ENCODE measurements at regions not wholly inside any gene's neighbourhood (a gene's known extent, or its start where the extent isn't known, plus 50 kb on each side); places are given as distances from the start of the nearest gene placed in this dataset.

GRCh38 chr9:99557816-99558215, 263.9 kb upstream of the NR4A3 start:
- no peaks in the 10 kb centered on the region for H3K36me3 ChIP-seq (ENCODE audit: control insufficient read depth, insufficient read depth, low read length)
- H3K4me1 ChIP-seq (ENCODE audit: control insufficient read depth, insufficient read depth, low read length), result no peaks in the 10 kb centered on the region
- H3K27ac ChIP-seq (ENCODE audit: low read length), result no peak overlapping the region
- H3K27me3 ChIP-seq (ENCODE audit: control insufficient read depth, insufficient read depth, low read length), result no peaks in the 10 kb centered on the region
- no peak overlapping the region for H3K4me3 ChIP-seq (ENCODE audit: low read length)
- H3K9me3 ChIP-seq (ENCODE audit: control insufficient read depth, low read depth, low read length), result no peaks in the 10 kb centered on the region
- DNase-seq, result no peak
- WGBS (ENCODE audit: insufficient coverage, low lambda C conversion rate), result 78% methylated on average over 2 of the region's 2 CpGs

- Histone ChIP-seq H3K9me3 (ENCODE audit: control insufficient read depth, low read depth, low read length) (no peaks in the 10 kb centered on the region), H3K27me3 (ENCODE audit: control insufficient read depth, insufficient read depth, low read length) (no peaks in the 10 kb centered on the region), H3K4me3 (ENCODE audit: low read length) (no peak overlapping the region), H3K4me1 (ENCODE audit: control insufficient read depth, insufficient read depth, low read length) (no peaks in the 10 kb centered on the region), H3K36me3 (ENCODE audit: control insufficient read depth, insufficient read depth, low read length) (no peaks in the 10 kb centered on the region), H3K27ac (ENCODE audit: low read length) (no peak overlapping the region)
- DNase-seq, result no peak
- 86% methylated on average over 1 of the region's 1 CpG for WGBS (ENCODE audit: insufficient coverage, low lambda C conversion rate)
These were observed 261.9 kb upstream of the NR4A3 start for GRCh38 chr9:99559776-99560175.

GRCh38 chr9:99560561-99560960, 261.1 kb upstream of the NR4A3 start:
- no peak for DNase-seq
- no peaks in the 10 kb centered on the region for H3K27me3 ChIP-seq (ENCODE audit: control insufficient read depth, insufficient read depth, low read length)
- no peak overlapping the region for H3K27ac ChIP-seq (ENCODE audit: low read length)
- no peak overlapping the region for H3K4me3 ChIP-seq (ENCODE audit: low read length)
- H3K9me3 ChIP-seq (ENCODE audit: control insufficient read depth, low read depth, low read length), result no peaks in the 10 kb centered on the region
- no peaks in the 10 kb centered on the region for H3K36me3 ChIP-seq (ENCODE audit: control insufficient read depth, insufficient read depth, low read length)
- H3K4me1 ChIP-seq (ENCODE audit: control insufficient read depth, insufficient read depth, low read length), result no peaks in the 10 kb centered on the region

GRCh38 chr9:99561509-99561917, 260.2 kb upstream of the NR4A3 start:
- Histone ChIP-seq H3K4me1 (ENCODE audit: control insufficient read depth, insufficient read depth, low read length) (no peaks in the 10 kb centered on the region), H3K36me3 (ENCODE audit: control insufficient read depth, insufficient read depth, low read length) (no peaks in the 10 kb centered on the region), H3K27ac (ENCODE audit: low read length) (no peak overlapping the region), H3K9me3 (ENCODE audit: control insufficient read depth, low read depth, low read length) (no peaks in the 10 kb centered on the region), H3K4me3 (ENCODE audit: low read length) (no peak overlapping the region), H3K27me3 (ENCODE audit: control insufficient read depth, insufficient read depth, low read length) (no peaks in the 10 kb centered on the region)
- no peak for DNase-seq
- WGBS (ENCODE audit: insufficient coverage, low lambda C conversion rate), result no CpG with 5 or more reads among the region's 2 CpGs

GRCh38 chr9:99561961-99562565, 259.6 kb upstream of the NR4A3 start:
- H3K27me3 ChIP-seq (ENCODE audit: control insufficient read depth, insufficient read depth, low read length), result no peaks in the 10 kb centered on the region
- no peaks in the 10 kb centered on the region for H3K4me1 ChIP-seq (ENCODE audit: control insufficient read depth, insufficient read depth, low read length)
- DNase-seq, result no peak
- no peaks in the 10 kb centered on the region for H3K9me3 ChIP-seq (ENCODE audit: control insufficient read depth, low read depth, low read length)
- WGBS (ENCODE audit: insufficient coverage, low lambda C conversion rate), result 100% methylated on average over 1 of the region's 2 CpGs
- H3K27ac ChIP-seq (ENCODE audit: low read length), result no peak overlapping the region
- no peaks in the 10 kb centered on the region for H3K36me3 ChIP-seq (ENCODE audit: control insufficient read depth, insufficient read depth, low read length)
- H3K4me3 ChIP-seq (ENCODE audit: low read length), result no peak overlapping the region

GRCh38 chr9:99563364-99563763, 258.3 kb upstream of the NR4A3 start:
- Histone ChIP-seq H3K4me1 (ENCODE audit: control insufficient read depth, insufficient read depth, low read length) (no peaks in the 10 kb centered on the region), H3K27me3 (ENCODE audit: control insufficient read depth, insufficient read depth, low read length) (no peaks in the 10 kb centered on the region), H3K27ac (ENCODE audit: low read length) (no peak overlapping the region), H3K36me3 (ENCODE audit: control insufficient read depth, insufficient read depth, low read length) (no peaks in the 10 kb centered on the region), H3K9me3 (ENCODE audit: control insufficient read depth, low read depth, low read length) (no peaks in the 10 kb centered on the region), H3K4me3 (ENCODE audit: low read length) (no peak overlapping the region)
- DNase-seq, result no peak
- 100% methylated on average over 2 of the region's 6 CpGs for WGBS (ENCODE audit: insufficient coverage, low lambda C conversion rate)

- H3K27ac ChIP-seq (ENCODE audit: low read length), result no peak overlapping the region
- no peaks in the 10 kb centered on the region for H3K4me1 ChIP-seq (ENCODE audit: control insufficient read depth, insufficient read depth, low read length)
- no peaks in the 10 kb centered on the region for H3K36me3 ChIP-seq (ENCODE audit: control insufficient read depth, insufficient read depth, low read length)
- no peak overlapping the region for H3K4me3 ChIP-seq (ENCODE audit: low read length)
- no peak for DNase-seq
- 83% methylated on average over 1 of the region's 8 CpGs for WGBS (ENCODE audit: insufficient coverage, low lambda C conversion rate)
- H3K27me3 ChIP-seq (ENCODE audit: control insufficient read depth, insufficient read depth, low read length), result no peaks in the 10 kb centered on the region
- H3K9me3 ChIP-seq (ENCODE audit: control insufficient read depth, low read depth, low read length), result no peaks in the 10 kb centered on the region
These were observed 256.5 kb upstream of the NR4A3 start for GRCh38 chr9:99565203-99565602.

GRCh38 chr9:99567436-99567835, 254.2 kb upstream of the NR4A3 start:
- 79% methylated on average over 2 of the region's 2 CpGs for WGBS (ENCODE audit: insufficient coverage, low lambda C conversion rate)
- Histone ChIP-seq H3K27ac (ENCODE audit: low read length) (no peak overlapping the region), H3K36me3 (ENCODE audit: control insufficient read depth, insufficient read depth, low read length) (no peaks in the 10 kb centered on the region), H3K4me3 (ENCODE audit: low read length) (no peak overlapping the region), H3K4me1 (ENCODE audit: control insufficient read depth, insufficient read depth, low read length) (no peaks in the 10 kb centered on the region), H3K27me3 (ENCODE audit: control insufficient read depth, insufficient read depth, low read length) (no peaks in the 10 kb centered on the region), H3K9me3 (ENCODE audit: control insufficient read depth, low read depth, low read length) (no peaks in the 10 kb centered on the region)
- DNase-seq, result no peak

GRCh38 chr9:99569840-99570239, 251.8 kb upstream of the NR4A3 start:
- H3K27ac ChIP-seq (ENCODE audit: low read length), result no peak overlapping the region
- H3K27me3 ChIP-seq (ENCODE audit: control insufficient read depth, insufficient read depth, low read length), result no peaks in the 10 kb centered on the region
- H3K4me1 ChIP-seq (ENCODE audit: control insufficient read depth, insufficient read depth, low read length), result no peaks in the 10 kb centered on the region
- WGBS (ENCODE audit: insufficient coverage, low lambda C conversion rate), result no CpG with 5 or more reads among the region's 2 CpGs
- H3K36me3 ChIP-seq (ENCODE audit: control insufficient read depth, insufficient read depth, low read length), result no peaks in the 10 kb centered on the region
- H3K9me3 ChIP-seq (ENCODE audit: control insufficient read depth, low read depth, low read length), result no peaks in the 10 kb centered on the region
- H3K4me3 ChIP-seq (ENCODE audit: low read length), result no peak overlapping the region
- DNase-seq, result no peak

GRCh38 chr9:99572567-99572966, 249.1 kb upstream of the NR4A3 start:
- H3K27ac ChIP-seq (ENCODE audit: low read length), result no peak overlapping the region
- no peaks in the 10 kb centered on the region for H3K36me3 ChIP-seq (ENCODE audit: control insufficient read depth, insufficient read depth, low read length)
- no peaks in the 10 kb centered on the region for H3K9me3 ChIP-seq (ENCODE audit: control insufficient read depth, low read depth, low read length)
- no peak for DNase-seq
- no CpG with 5 or more reads among the region's 4 CpGs for WGBS (ENCODE audit: insufficient coverage, low lambda C conversion rate)
- H3K27me3 ChIP-seq (ENCODE audit: control insufficient read depth, insufficient read depth, low read length), result no peaks in the 10 kb centered on the region
- no peak overlapping the region for H3K4me3 ChIP-seq (ENCODE audit: low read length)
- H3K4me1 ChIP-seq (ENCODE audit: control insufficient read depth, insufficient read depth, low read length), result no peaks in the 10 kb centered on the region

- Histone ChIP-seq H3K4me3 (ENCODE audit: low read length) (no peak overlapping the region), H3K27me3 (ENCODE audit: control insufficient read depth, insufficient read depth, low read length) (no peaks in the 10 kb centered on the region), H3K36me3 (ENCODE audit: control insufficient read depth, insufficient read depth, low read length) (no peaks in the 10 kb centered on the region), H3K27ac (ENCODE audit: low read length) (no peak overlapping the region), H3K9me3 (ENCODE audit: control insufficient read depth, low read depth, low read length) (no peaks in the 10 kb centered on the region), H3K4me1 (ENCODE audit: control insufficient read depth, insufficient read depth, low read length) (no peaks in the 10 kb centered on the region)
- DNase-seq, result no peak
- 100% methylated on average over 1 of the region's 5 CpGs for WGBS (ENCODE audit: insufficient coverage, low lambda C conversion rate)
These were observed 248.6 kb upstream of the NR4A3 start for GRCh38 chr9:99573085-99573484.
